Stimulated activated CD8-positive, alpha-beta memory T cell treated with anti-CD3 and anti-CD28 coated beads, Interleukin-4, amount 100 ng/mL, for 24 hours (primary cell): ENCODE measurements at regions not wholly inside any gene's neighbourhood (a gene's known extent, or its start where the extent isn't known, plus 50 kb on each side); places are given as distances from the start of the nearest gene placed in this dataset.

Experiments used
- DNase-seq: peaks from one replicate; pipeline ENCODE4 v3.0.0-alpha.2; 2020; ENCODE audit warnings: low read depth

DNA sequence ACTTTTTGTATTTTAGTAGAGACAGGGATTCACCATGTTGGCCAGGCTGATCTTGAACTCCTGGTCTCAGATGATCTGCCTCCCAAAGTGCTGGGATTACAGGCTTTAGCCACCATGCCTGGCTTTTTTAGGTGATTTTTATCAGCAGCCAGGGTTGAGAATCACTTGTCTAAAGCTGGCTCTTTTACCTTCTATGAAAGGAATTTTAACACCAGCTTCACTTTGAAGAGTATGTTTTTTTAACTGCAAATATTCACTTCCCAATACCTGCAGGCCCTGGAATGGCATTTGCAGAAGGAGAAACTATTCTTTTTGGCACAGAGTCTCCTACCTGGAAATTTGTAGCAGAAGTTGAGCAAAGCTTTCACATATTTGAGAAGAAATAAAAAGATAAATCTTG, 63.6 kb upstream of the NAA20 start:
- DNase-seq, result no peak

DNA sequence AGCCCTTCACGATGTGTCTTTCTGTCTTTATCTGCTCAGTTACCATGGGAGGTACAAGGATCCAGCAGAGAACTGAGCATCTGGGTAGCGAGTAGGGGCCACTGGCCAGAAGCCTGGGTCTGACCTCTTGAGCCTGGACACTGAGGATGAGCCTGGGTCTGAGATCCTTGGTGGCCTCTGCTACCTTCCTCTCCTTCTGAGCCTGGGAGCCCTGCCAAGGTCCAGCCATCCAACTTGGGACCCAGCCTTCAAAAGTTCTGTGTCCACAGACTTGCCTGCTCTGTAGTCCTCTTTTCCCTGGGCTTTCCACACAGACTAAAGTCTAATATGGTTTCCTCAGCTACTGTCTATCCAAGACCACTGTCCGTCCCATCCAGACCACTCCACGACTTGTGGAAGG, 60.2 kb upstream of the NAA20 start:
- no peak for DNase-seq

DNA sequence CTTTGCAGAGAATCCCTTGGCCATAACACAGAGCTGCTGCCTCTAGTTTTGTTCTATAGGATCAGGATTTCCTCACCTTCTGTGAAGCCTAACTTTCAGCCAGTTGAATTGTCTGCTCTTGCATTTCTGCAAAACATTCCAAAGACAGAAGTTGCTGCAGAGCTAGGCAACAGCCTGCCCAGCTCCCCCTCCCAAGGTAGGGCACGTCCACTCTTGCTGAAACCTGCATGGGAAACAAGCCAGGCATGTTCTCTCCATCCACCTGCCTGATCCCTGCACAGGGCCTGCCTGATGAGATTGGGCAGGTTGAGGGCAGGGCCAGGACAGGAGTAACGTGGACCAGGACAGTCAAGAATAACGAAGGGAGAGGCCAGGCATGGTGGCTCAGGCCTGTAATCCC, 58.9 kb upstream of the NAA20 start:
- DNase-seq, result no peak

DNA sequence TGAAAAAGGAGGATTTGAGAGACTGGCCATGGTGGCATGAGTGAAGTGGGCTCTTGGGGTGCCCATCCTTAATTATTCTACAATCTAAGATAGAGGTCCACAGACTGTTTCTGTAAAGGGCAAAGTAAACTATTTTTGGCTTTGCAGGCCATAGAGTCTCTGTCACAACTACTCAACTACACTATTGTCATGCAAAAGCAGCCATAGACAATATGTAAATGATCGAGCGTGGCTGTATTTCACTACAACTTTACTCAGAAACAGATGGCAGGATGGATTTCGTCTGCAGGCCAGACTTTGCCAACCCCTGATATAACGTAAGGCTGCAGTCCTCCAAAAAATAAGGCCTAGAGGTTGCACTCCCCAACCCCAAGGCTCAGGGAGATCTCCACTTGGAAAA, 58.2 kb upstream of the NAA20 start:
- DNase-seq, result no peak

DNA sequence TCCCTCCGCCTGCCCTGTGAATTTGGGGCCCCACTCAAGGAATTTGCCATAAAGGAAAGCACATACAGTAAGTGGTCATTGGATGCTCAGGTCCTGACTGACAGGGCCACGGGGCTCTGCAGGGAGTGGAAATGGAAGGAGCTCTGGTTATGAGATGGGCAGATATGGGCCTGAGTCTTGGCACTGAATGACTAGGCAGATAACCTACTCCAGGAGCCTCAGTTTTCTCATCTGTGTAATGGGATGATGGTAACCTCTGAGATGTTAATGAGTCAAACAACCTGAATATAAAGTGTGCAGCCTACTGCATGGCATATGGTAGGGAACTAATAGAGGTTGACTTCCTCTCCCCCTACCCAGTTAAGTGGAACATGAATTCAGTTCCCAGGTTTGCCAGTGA, 56.4 kb upstream of the NAA20 start:
- no peak for DNase-seq

DNA sequence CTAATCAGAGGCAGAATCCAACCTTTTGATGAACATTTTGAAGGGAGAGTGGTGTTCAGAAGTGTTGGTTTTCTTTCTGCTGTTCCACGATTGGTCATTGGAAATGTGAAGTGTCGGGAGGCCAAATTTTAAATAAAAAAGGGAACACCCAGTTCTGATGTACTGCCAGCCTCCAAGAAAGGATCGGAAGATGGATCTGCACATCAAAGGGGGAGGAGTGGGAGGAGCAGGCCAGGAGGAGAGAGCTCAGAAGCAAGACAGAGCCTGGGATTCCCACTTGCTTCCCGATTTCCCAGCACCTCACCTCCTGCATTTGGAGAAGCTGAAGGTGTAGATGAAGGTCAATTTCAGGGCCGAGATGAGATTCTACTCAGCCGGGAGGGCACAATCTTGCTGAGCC, 55.9 kb upstream of the NAA20 start:
- no peak for DNase-seq

DNA sequence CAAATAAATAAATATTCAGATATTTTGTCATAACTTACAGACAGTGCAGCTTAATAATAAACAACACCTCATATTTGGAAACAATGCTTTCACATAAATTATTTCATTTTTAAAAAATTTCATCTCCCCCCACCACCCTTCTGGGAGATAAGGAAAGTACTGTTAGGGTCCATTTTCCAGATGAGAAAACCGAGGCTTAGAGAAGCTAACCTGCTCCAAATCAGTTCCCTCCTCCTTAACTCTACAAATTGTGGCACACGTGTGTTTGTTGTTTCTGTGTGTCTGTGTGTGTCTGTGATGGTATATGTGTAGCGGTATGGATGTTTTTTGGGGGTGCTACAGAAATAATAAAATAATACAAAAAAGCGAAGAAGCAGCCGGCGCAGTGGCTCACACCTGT, 54.2 kb upstream of the NAA20 start:
- no peak for DNase-seq

DNA sequence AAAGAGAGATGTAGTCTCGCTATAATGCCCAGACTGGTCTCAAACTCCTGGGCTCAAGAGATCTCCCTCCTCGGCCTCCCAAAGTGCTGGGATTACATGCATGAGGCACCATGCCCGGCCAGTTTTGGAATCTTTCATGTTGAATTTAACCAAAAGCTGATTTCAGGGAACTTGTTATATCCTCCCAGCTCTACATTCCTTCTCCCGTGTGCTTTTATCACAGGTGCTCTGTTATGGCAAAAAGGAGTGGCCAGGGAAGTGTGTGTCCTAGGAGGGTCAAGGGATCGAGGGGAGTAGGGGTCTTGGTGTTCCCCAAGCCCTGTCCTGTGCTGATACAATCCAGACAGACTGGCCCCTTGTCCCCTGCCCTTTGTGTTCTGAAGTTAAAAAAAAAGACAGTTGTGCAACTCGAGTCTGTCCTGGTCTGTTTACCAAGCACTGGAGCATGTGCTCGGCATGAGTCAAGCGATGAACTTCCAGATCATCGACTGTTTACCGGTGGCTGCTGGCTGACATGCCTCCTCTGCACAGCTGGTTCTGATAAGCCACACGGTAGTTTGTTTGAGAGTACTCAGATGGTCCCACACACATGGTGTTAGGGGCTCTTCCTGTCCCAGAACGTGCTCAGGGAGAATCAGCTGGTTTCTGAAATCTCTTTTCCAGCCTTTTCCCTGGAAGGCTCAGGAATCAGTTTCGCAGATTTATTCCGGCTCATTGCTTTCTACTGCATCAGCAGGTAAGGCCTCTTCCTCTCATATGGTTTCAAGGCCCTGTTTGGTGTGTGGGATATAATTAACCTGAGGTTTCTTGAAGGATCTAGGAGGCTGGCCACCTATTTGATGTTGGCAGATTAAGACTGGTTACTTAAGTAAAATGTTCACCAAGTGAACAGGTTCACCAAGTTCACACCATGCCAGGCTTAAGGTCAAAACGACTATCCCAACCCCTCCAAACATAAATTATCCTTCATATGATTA, 52.6 kb upstream of the NAA20 start:
- DNase-seq, result no peak

DNA sequence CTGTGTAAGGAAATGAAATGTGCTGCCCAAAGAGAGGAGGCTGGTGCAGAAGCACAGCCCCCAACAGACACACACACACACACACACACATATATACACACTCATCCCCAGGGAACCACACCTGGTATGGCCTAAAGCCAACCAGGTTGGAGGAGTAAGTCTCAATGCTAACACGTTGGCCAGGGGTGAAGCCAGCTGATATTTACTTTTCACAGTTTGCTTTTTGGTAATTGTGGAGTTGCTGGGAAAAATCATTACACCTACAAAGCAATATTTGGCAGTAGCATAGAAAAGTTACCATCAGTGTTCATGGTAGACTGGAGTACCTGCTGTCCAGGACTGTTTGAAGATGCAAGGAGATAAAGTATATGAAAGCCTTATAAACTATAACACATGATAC, 50.3 kb upstream of the NAA20 start:
- no peak for DNase-seq
